Subcutaneous abdominal adipose tissue (tissue), 5 donors: ENCODE measurements at regions not wholly inside any gene's neighbourhood (a gene's known extent, or its start where the extent isn't known, plus 50 kb on each side); places are given as distances from the start of the nearest gene placed in this dataset.

Experiments
- H3K27ac ChIP-seq: one replicate; pipeline ENCODE4 v1.7.0; 2013; ENCODE audit warnings: low read depth, mild to moderate bottlenecking, inconsistent platforms, low read length, moderate library complexity
- H3K27me3 ChIP-seq, 5 donors: one replicate each; pipeline ENCODE4 v1.7.0; 2013; ENCODE audit warnings: low read length in 5 of 5, inconsistent platforms in 1 of 5; ENCODE audit not compliant: control insufficient read depth in 5 of 5, insufficient read depth in 4 of 5
- H3K36me3 ChIP-seq, 5 donors: one replicate each; pipeline ENCODE4 v1.7.0; 2013; ENCODE audit warnings: low read length in 5 of 5; ENCODE audit not compliant: control insufficient read depth in 5 of 5, insufficient read depth in 5 of 5
- H3K4me1 ChIP-seq, 5 donors: one replicate each; pipeline ENCODE4 v1.7.0; 2013; ENCODE audit warnings: low read length in 5 of 5, mild to moderate bottlenecking in 3 of 5, moderate library complexity in 1 of 5; ENCODE audit not compliant: control insufficient read depth in 5 of 5, insufficient read depth in 5 of 5
- H3K4me3 ChIP-seq, 5 donors: one replicate each; pipeline ENCODE4 v1.7.0; 2013; ENCODE audit warnings: low read length in 5 of 5, low read depth in 1 of 5
- H3K9ac ChIP-seq, 5 donors: one replicate each; pipeline ENCODE4 v1.7.0; 2013; ENCODE audit warnings: low read length in 5 of 5, mild to moderate bottlenecking in 4 of 5, moderate library complexity in 3 of 5
- H3K9me3 ChIP-seq, 5 donors: one replicate each; pipeline ENCODE4 v1.7.0; 2013; ENCODE audit warnings: low read length in 5 of 5; ENCODE audit not compliant: control insufficient read depth in 5 of 5
- donor health status: healthy.
- donor health status: healthy.
- donor health status: healthy.
- donor health status: healthy.
- donor health status: healthy.

DNA sequence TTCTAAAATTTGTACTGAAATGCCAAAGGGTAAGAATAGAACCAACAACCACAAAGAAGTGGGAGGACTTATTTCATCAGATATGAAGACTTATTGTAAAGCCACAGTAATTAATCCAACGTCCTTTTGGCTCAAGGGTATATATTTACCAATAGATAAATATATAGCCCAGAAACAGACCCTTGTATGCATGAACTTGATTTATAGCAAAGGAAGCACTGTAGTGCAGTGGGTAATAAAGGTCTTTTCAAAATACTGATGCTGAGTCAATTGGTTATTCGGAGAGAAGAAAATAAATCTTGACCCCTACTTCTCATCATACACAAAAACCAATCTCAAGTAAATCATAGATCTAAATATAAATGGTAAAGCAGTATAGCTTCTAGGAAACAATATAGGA lies 200.5 kb upstream of the ST6GAL2 start:
- no peak overlapping the region for H3K4me3 ChIP-seq
- H3K9me3 ChIP-seq, result no peaks in the 10 kb centered on the region
- peaks cover 0 to 5% (median 3%) of the 10 kb centered on the region in 5 donors for H3K4me1 ChIP-seq
- no peaks in the 10 kb centered on the region for H3K36me3 ChIP-seq
- H3K9ac ChIP-seq, result no peak overlapping the region
- no peaks in the 10 kb centered on the region for H3K27me3 ChIP-seq
- no peak overlapping the region for H3K27ac ChIP-seq

DNA sequence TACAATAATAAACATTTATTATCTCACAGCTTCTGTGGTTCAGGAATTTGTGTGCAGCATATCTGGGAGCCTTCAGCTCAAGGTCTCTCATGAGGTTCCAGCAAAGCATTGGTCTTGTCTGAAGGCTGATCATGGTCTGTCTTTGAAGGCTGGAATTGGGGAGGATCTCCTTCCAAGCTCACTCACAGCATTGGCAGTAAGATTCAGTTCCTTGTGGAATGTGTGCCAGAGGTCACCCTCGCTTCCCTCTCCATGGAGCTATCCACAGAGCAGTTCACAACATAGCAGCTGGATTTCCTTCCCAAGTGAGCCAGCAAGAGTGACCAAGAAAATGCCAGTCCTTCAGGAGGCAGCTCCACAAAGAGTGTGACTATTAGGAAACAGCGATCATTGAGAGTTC lies 202.2 kb upstream of the ST6GAL2 start:
- no peak overlapping the region for H3K4me3 ChIP-seq
- H3K27ac ChIP-seq, result no peak overlapping the region
- no peaks in the 10 kb centered on the region for H3K27me3 ChIP-seq
- H3K4me1 ChIP-seq, result peaks cover 0 to 5% (median 3%) of the 10 kb centered on the region in 5 donors
- no peaks in the 10 kb centered on the region for H3K9me3 ChIP-seq
- no peaks in the 10 kb centered on the region for H3K36me3 ChIP-seq
- H3K9ac ChIP-seq, result no peak overlapping the region

DNA sequence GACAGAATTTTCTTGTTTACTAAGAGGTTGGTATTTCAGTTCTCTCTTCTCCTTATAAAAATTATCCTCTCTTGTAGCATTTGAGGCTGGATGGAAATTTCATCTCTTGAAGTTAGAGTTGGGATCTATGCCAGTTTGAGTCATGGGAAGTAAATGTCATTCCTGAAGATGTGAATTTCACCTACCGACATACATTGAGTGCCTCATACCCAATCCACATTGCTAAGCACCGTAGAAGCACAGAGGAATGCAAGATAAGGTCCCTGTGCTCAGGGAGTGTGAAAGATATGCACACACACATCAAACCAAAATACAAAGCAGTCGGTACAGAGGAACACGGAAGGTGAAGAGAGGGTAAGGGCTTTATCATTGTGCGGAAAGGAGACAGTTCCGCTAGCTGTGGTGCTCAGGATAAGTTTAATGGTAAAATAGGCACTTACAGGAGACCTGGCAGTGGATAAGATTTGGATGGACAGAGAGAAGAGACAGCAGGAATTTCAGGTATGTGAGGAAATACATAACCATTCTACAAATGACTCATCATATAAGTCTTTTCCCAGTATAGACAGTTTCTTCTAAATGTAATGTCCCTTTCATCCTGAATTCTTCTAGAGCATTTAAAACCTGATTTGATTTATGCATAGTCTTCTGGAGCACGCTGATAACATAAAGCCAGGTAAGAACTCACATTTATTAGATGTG lies 205.3 kb upstream of the ST6GAL2 start:
- peaks cover 0 to 5% (median 3%) of the 10 kb centered on the region in 5 donors for H3K4me1 ChIP-seq
- H3K9me3 ChIP-seq, result no peaks in the 10 kb centered on the region
- H3K36me3 ChIP-seq, result no peaks in the 10 kb centered on the region
- no peaks in the 10 kb centered on the region for H3K27me3 ChIP-seq
- H3K9ac ChIP-seq, result no peak overlapping the region
- no peak overlapping the region for H3K4me3 ChIP-seq
- H3K27ac ChIP-seq, result no peak overlapping the region

DNA sequence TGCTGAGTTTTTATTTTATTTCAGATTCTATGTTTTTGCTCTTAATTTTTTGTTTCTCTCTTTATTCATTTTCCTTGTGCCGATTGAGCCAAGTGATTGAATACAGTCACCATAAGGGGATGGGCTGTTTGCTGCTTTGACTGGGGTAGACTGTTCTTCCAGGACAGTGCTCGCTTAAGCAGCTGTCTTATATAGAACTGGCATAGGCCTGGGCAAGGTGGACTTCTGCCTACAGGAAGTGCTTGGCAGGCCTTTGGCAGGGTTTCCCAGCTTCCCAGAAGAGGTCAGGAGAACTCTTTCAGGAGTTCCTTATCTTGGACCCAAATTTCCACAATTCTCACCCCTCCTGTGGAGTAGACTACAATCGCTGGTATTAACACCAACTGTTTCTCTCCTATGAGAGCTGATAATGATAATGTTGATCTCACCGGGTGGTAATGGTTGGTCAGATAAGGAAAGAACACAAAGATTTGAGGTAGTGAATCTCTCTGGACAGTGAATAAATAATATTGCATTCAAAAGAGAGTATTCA lies 207.5 kb upstream of the ST6GAL2 start:
- H3K27ac ChIP-seq, result no peak overlapping the region
- no peak overlapping the region for H3K4me3 ChIP-seq
- H3K9ac ChIP-seq, result no peak overlapping the region
- H3K36me3 ChIP-seq, result no peaks in the 10 kb centered on the region
- no peaks in the 10 kb centered on the region for H3K9me3 ChIP-seq
- no peaks in the 10 kb centered on the region for H3K4me1 ChIP-seq
- no peaks in the 10 kb centered on the region for H3K27me3 ChIP-seq

DNA sequence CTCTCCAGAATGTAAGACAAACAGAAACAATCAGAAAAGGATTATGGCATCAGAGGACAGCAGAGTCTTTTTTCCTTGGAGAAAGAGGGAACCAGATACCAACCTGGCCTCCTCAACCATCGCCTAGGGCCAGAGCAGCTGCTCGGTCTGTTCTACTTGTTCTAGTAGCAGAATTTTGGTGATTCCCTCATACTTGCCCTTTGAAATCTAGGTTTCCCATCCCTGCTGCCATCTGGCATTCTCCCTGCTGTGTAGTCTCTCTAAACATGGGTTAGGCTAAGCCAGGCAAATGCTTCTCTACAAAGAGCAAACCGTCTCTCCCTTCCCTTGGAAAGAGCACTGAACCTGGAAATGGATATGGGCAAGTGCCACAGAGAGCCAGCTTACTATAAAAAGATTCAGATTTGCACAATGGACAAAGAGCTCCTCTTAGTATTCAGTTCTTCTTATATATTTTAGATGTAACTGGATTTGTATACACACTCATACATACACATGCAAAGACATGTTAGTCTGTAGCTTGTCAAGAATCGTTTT lies 208.6 kb upstream of the ST6GAL2 start:
- no peaks in the 10 kb centered on the region for H3K27me3 ChIP-seq

DNA sequence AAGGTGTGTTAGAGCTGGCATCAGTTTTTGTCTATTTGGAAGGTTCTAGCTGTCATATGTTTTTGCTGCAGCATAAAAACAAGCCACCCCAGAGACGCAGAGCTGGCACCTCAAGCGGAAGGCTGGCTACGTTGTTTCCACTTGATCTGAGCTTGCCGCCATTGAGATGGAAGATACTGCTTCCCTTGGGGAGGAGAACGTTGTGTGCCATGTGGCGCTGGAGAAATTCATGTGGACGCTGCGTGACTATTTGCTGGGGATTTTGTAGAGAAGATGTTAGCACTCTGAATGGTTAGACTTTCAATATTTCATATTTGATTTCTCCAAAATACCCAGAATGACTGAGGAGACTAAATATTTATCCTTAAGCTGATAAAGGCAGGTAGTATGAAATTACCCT lies 216.2 kb upstream of the ST6GAL2 start:
- peaks cover 0 to 4% (median 0%) of the 10 kb centered on the region in 5 donors for H3K9me3 ChIP-seq
- no peaks in the 10 kb centered on the region for H3K4me1 ChIP-seq
- H3K9ac ChIP-seq, result no peak overlapping the region
- H3K27me3 ChIP-seq, result no peaks in the 10 kb centered on the region
- no peaks in the 10 kb centered on the region for H3K36me3 ChIP-seq
- H3K4me3 ChIP-seq, result no peak overlapping the region
- H3K27ac ChIP-seq, result no peak overlapping the region

More for the DNA sequence above, 208.6 kb upstream of the ST6GAL2 start:
- Histone ChIP-seq H3K9me3 (no peaks in the 10 kb centered on the region), H3K36me3 (no peaks in the 10 kb centered on the region), H3K4me3 (no peak overlapping the region), H3K27ac (no peak overlapping the region), H3K4me1 (no peaks in the 10 kb centered on the region), H3K9ac (no peak overlapping the region)

DNA sequence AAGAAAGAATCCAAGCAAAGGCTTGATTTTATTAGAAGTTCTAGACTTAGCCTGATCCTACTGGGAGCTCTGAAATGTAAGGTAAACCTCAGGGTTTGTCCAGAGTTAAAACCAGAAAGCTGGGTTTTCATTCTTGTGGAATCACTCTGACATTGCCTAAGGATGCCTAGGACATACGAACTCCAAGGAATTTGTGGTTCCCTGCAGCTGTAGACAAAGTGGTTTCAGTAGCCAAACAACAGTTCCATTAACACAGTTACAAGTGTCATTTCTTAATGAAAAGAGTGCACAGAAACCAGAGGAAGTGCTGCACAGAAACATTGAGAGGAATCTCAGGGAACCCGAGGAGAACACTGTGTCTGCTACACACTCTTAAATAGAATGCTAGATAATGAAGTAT lies 221.4 kb upstream of the ST6GAL2 start:
- no peaks in the 10 kb centered on the region for H3K4me1 ChIP-seq
- no peak overlapping the region for H3K27ac ChIP-seq
- H3K9me3 ChIP-seq, result peaks cover 0 to 4% (median 0%) of the 10 kb centered on the region in 5 donors
- H3K36me3 ChIP-seq, result no peaks in the 10 kb centered on the region
- no peak overlapping the region for H3K9ac ChIP-seq
- H3K27me3 ChIP-seq, result no peaks in the 10 kb centered on the region
- H3K4me3 ChIP-seq, result no peak overlapping the region

DNA sequence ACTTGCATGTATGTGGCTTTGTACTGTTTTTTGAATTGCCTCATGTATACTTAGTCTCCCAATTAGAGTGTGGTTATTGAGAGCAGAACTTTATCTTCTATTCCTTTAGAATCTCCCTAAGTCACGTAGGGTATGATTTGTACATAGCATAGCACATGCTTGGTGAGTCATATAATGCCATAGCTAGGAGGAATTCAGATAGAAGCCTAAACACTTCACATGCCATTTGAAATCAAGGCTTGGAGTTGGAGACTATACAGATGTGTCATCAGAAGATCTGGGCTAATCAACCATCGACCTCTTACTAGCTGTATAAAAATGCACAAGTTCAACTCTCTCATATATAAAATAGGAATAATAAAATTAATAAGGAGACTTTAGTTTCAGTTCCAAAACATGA lies 222.6 kb upstream of the ST6GAL2 start:
- Histone ChIP-seq H3K27ac (no peak overlapping the region), H3K4me3 (no peak overlapping the region), H3K9ac (no peak overlapping the region), H3K36me3 (no peaks in the 10 kb centered on the region), H3K4me1 (no peaks in the 10 kb centered on the region), H3K9me3 (peaks cover 0 to 4% (median 0%) of the 10 kb centered on the region in 5 donors), H3K27me3 (no peaks in the 10 kb centered on the region)

DNA sequence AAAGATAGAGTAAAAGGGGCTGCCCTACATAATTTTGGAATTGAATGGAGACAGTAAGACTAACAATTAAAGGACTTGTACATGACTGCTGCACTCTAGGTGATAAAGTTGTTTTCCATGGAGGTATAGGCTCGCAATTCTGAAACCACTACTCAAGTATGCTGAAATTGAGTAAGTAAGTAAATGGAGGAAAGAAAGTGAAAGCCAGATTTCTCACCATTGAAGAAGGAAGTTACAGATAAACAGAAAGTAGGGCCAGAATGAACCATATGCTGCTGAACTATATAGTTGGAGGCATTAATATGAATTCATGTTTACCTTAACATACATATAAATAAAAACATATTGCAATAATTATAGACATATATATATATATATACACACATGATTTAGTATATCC lies 225.7 kb upstream of the ST6GAL2 start:
- no peaks in the 10 kb centered on the region for H3K4me1 ChIP-seq
- H3K9me3 ChIP-seq, result peaks cover 0 to 4% (median 0%) of the 10 kb centered on the region in 5 donors
- no peaks in the 10 kb centered on the region for H3K27me3 ChIP-seq
- no peak overlapping the region for H3K27ac ChIP-seq
- no peak overlapping the region for H3K4me3 ChIP-seq
- no peaks in the 10 kb centered on the region for H3K36me3 ChIP-seq
- H3K9ac ChIP-seq, result no peak overlapping the region

DNA sequence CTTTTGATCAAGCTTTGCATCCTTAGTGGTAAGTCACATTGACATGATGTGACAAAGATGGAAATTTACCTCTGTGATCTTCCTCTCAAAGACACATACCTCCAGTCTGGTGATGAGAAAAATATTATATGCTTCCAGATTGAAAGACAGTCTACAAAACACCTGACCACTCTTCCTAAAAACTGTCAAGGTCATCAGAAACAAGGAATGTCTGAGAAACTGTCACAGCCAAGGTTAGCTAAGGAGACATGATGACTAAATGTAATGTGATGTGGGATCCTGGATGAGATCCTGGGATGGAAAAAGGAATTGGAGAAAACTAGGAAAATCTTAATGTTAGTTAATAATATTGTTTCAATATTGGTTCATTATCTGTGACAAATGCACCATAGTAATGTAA lies 226.6 kb upstream of the ST6GAL2 start:
- Histone ChIP-seq H3K27me3 (no peaks in the 10 kb centered on the region), H3K4me1 (no peaks in the 10 kb centered on the region), H3K27ac (no peak overlapping the region), H3K4me3 (no peak overlapping the region), H3K9ac (no peak overlapping the region), H3K36me3 (no peaks in the 10 kb centered on the region), H3K9me3 (peaks cover 0 to 4% (median 0%) of the 10 kb centered on the region in 5 donors)
